Smooth muscle cell (in vitro differentiated cells): ENCODE measurements at regions not wholly inside any gene's neighbourhood (a gene's known extent, or its start where the extent isn't known, plus 50 kb on each side); places are given as distances from the start of the nearest gene placed in this dataset.

Source experiments
- DNase-seq: peaks from one replicate; lab custom pipeline; 2025; ENCODE audit not compliant: unreplicated experiment; lab: John Stamatoyannopoulos, UW
- H2AFZ ChIP-seq: fragments of 200-600 bp; sonication (generic); 2 replicates; pipeline ENCODE4 v1.6.0; 2016; ENCODE audit warnings: antibody characterized with exemption, low read depth, mild to moderate bottlenecking
- H3F3A ChIP-seq: fragments of 200-600 bp; sonication (generic); 2 replicates; pipeline ENCODE4 v1.6.0; 2017; ENCODE audit warnings: antibody characterized with exemption, low read depth
- H3K27ac ChIP-seq: fragments of 200-600 bp; sonication (generic); 2 replicates; pipeline ENCODE4 v1.5.1; 2016; ENCODE audit warnings: low read depth, mild to moderate bottlenecking
- H3K27me3 ChIP-seq: fragments of 200-600 bp; sonication (generic); 2 replicates; pipeline ENCODE4 v1.6.1; 2016; ENCODE audit warnings: low read depth, mild to moderate bottlenecking
- H3K36me3 ChIP-seq: fragments of 200-600 bp; sonication (generic); 2 replicates; pipeline ENCODE4 v1.5.1; 2016; ENCODE audit warnings: low read depth
- H3K4me1 ChIP-seq: fragments of 200-600 bp; sonication (generic); 2 replicates; pipeline ENCODE4 v1.5.1; 2016; ENCODE audit warnings: low read depth
- H3K4me2 ChIP-seq: fragments of 200-600 bp; sonication (generic); 2 replicates; pipeline ENCODE4 v1.6.0; 2016; ENCODE audit warnings: mild to moderate bottlenecking
- H3K4me3 ChIP-seq: fragments of 200-600 bp; sonication (generic); 2 replicates; pipeline ENCODE4 v1.5.1; 2016; ENCODE audit warnings: mild to moderate bottlenecking
- H3K79me2 ChIP-seq: fragments of 200-600 bp; sonication (generic); 2 replicates; pipeline ENCODE4 v1.6.0; 2016; ENCODE audit warnings: low read depth, mild to moderate bottlenecking
- H3K9ac ChIP-seq: fragments of 200-600 bp; sonication (generic); 2 replicates; pipeline ENCODE4 v1.6.0; 2016; ENCODE audit warnings: low read depth
- H3K9me3 ChIP-seq: fragments of 200-600 bp; sonication (generic); replicated peaks from 2 replicates; pipeline ENCODE4 v1.5.1; 2016; ENCODE audit warnings: low read depth
- H4K20me1 ChIP-seq: fragments of 200-600 bp; sonication (generic); 2 replicates; pipeline ENCODE4 v1.6.0; 2016; ENCODE audit warnings: low read depth
- WGBS: methylation state at CpG from one replicate; pipeline ENCODE4 v1.1.7; 2016; ENCODE audit warnings: low lambda C conversion rate; 5-methylcytosine and 5-hydroxymethylcytosine counted together
- TF ChIP-seq, protein P1 (sequence below): fragments of 200-600 bp; sonication (generic); IDR thresholded peaks from 2 replicates; pipeline ENCODE4 v1.5.1; 2017; ENCODE audit warnings: borderline replicate concordance, mild to moderate bottlenecking, antibody characterized with exemption; ENCODE audit not compliant: insufficient read depth, poor library complexity, severe bottlenecking

DNA sequence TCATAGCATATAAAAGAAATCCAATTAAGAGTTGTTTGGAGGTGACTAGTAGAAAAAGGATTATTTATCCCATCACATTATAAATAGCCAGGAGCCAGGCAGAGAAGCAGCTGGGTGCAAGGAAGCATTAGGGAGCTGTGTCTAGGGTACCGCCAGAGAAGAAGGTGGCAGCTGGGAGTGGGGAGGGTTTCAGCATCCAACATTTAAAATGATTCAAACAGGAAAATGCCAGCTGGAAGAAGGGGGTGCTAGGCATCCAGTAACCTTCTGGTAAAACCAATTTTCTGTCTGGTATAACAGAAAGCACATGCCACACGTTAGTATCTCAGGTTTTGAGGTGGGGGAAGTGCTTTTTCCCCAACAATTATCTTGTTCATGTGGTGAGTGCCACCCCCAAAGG, 452.4 kb downstream of the ZEB2 start:
- Histone ChIP-seq H3K4me2 (no peak overlapping the region), H3F3A (no peaks in the 10 kb centered on the region), H3K79me2 (no peaks in the 10 kb centered on the region), H4K20me1 (no peaks in the 10 kb centered on the region), H3K9me3 (no peaks in the 10 kb centered on the region), H3K27ac (no peak overlapping the region), H3K4me3 (no peak overlapping the region), H3K36me3 (no peaks in the 10 kb centered on the region), H3K27me3 (no peaks in the 10 kb centered on the region), H3K4me1 (no peaks in the 10 kb centered on the region), H2AFZ (no peak overlapping the region), H3K9ac (no peak overlapping the region)
- DNase-seq, result no peak
- WGBS, result 90% methylated on average over 2 of the region's 2 CpGs
- TF ChIP-seq, protein P1, sequence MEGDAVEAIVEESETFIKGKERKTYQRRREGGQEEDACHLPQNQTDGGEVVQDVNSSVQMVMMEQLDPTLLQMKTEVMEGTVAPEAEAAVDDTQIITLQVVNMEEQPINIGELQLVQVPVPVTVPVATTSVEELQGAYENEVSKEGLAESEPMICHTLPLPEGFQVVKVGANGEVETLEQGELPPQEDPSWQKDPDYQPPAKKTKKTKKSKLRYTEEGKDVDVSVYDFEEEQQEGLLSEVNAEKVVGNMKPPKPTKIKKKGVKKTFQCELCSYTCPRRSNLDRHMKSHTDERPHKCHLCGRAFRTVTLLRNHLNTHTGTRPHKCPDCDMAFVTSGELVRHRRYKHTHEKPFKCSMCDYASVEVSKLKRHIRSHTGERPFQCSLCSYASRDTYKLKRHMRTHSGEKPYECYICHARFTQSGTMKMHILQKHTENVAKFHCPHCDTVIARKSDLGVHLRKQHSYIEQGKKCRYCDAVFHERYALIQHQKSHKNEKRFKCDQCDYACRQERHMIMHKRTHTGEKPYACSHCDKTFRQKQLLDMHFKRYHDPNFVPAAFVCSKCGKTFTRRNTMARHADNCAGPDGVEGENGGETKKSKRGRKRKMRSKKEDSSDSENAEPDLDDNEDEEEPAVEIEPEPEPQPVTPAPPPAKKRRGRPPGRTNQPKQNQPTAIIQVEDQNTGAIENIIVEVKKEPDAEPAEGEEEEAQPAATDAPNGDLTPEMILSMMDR, result no peak

DNA sequence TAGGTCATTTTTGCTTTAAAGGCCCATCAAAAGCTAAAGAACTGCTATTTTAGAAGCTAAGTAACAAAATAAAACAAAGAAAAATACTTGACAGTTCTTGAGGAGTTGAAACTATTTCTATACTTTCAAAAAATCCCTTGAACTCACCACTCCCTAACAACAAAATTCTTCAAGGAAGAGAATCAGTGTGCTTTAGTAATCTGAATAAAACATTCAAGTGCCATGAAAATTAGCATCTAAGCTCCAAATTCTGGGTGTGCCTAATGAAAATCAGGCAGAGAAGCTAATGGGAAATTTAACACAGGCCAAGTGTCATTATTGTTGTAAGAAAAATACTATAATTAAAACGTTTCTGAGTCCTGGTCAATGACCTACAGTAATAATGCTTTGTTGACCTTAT, 456.3 kb downstream of the ZEB2 start:
- Histone ChIP-seq H3K4me2 (no peak overlapping the region), H3K4me3 (no peak overlapping the region), H3F3A (no peaks in the 10 kb centered on the region), H3K4me1 (no peaks in the 10 kb centered on the region), H3K9ac (no peak overlapping the region), H2AFZ (no peak overlapping the region), H3K36me3 (no peaks in the 10 kb centered on the region), H3K79me2 (no peaks in the 10 kb centered on the region), H3K27me3 (no peaks in the 10 kb centered on the region), H4K20me1 (no peaks in the 10 kb centered on the region), H3K27ac (no peak overlapping the region), H3K9me3 (no peaks in the 10 kb centered on the region)
- DNase-seq, result no peak
- TF ChIP-seq, protein P1, result no peak
- 83% methylated on average over 1 of the region's 1 CpG for WGBS

DNA sequence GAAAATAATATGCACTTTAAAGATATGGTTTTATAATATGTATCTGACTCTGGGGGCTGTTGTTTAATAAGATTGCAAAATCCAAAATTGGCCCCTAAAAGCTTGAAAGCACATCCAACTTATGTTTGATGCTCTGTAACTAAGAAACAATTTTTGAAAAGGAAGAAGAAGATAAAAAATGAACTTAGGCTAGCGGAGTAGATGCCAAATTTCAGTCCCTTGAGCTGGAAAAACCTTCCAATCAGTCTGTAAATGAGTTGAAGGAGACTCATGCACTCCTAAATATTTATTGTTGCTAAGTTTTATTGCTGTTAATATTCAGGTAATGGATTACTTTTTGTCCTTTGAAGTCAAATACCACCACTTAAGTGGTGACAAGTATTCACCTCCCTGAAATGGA, 465.0 kb downstream of the ZEB2 start:
- Histone ChIP-seq H3K27me3 (no peaks in the 10 kb centered on the region), H3K36me3 (no peaks in the 10 kb centered on the region), H3K9me3 (no peaks in the 10 kb centered on the region), H3K4me2 (no peak overlapping the region), H3K79me2 (no peaks in the 10 kb centered on the region), H3K4me1 (no peaks in the 10 kb centered on the region), H2AFZ (no peak overlapping the region), H3K27ac (no peak overlapping the region), H3F3A (no peaks in the 10 kb centered on the region), H3K9ac (no peak overlapping the region), H3K4me3 (no peak overlapping the region), H4K20me1 (no peaks in the 10 kb centered on the region)
- no peak for DNase-seq
- TF ChIP-seq, protein P1, result no peak
- WGBS, result 100% methylated on average over 1 of the region's 1 CpG

DNA sequence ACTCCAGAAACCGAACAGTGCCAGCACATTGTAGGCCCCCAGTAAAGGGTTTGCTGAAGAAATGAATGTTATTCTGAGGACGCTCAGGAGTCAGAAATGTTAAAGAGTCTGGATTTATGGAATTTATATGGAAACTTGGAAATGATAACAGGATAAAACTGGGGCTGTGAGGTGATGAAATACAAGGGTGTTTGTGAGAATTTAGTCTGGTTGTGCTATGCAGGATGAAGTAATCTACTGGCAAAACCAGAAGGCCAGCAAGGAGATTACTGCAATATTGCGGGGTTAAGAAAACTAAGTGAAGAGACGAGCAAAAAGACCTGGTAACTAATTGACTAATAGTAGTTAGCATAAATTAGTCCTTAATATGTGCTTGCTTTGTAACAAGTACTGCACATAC, 467.8 kb downstream of the ZEB2 start:
- Histone ChIP-seq H3K9ac (no peak overlapping the region), H3F3A (no peaks in the 10 kb centered on the region), H3K4me1 (peaks cover 4% of the 10 kb centered on the region), H3K4me3 (no peak overlapping the region), H3K79me2 (no peaks in the 10 kb centered on the region), H2AFZ (no peak overlapping the region), H3K9me3 (no peaks in the 10 kb centered on the region), H3K27me3 (no peaks in the 10 kb centered on the region), H4K20me1 (no peaks in the 10 kb centered on the region), H3K27ac (no peak overlapping the region), H3K36me3 (no peaks in the 10 kb centered on the region), H3K4me2 (no peak overlapping the region)
- WGBS, result 41% methylated on average over 4 of the region's 4 CpGs
- TF ChIP-seq, protein P1, result no peak
- DNase-seq, result no peak
